ENCODE measurements at regions not wholly inside any gene's neighbourhood (a gene's known extent, or its start where the extent isn't known, plus 50 kb on each side); places are given as distances from the start of the nearest gene placed in this dataset.

GRCh38 chr16:65905331-65905730 lies 461.2 kb upstream of the CDH5 start:
- no peak overlapping the region for H3K9ac ChIP-seq (ENCODE audit: low read depth, low read length)
- dilution Hi-C loops (cut with HindIII; ENCODE audit: low sequenced_read_pairs, unreplicated experiment) (no loop called here), intact Hi-C loops (cut with micrococcal nuclease) (no loop called here), in situ Hi-C loops (cut with MboI; ENCODE audit: low sequenced_read_pairs) (no loop called here)
- WGBS, 2 experiments (ENCODE audit: extremely low coverage in 2 of 2, insufficient read length in 1 of 2), result no CpG with 5 or more reads among the region's 3 CpGs
- CTCF ChIA-PET, result no interaction called here
- H4K20me1 ChIP-seq (ENCODE audit: insufficient read depth, low read length), result no peaks in the 10 kb centered on the region
- TF ChIP-seq RAD21 (IDR thresholded peaks at IDR 0.05; ENCODE audit: low read length) (no peak), RFX5 (IDR thresholded peaks at IDR 0.05; ENCODE audit: low read depth, low read length) (no peak), MXI1 (IDR thresholded peaks at IDR 0.05; ENCODE audit: borderline replicate concordance, low read depth, low read length) (no peak), CHD1 (IDR thresholded peaks at IDR 0.05; ENCODE audit: low read depth, low read length) (no peak), POLR2A (IDR thresholded peaks at IDR 0.05; ENCODE audit: low read depth, low read length) (no peak), FOS (IDR thresholded peaks at IDR 0.05; ENCODE audit: low read depth, low read length) (no peak), NFE2L2 (IDR thresholded peaks at IDR 0.05; ENCODE audit: low read depth, low read length) (no peak), SMC3 (IDR thresholded peaks at IDR 0.05; ENCODE audit: low read depth, low read length) (no peak), MAFK (IDR thresholded peaks at IDR 0.05; ENCODE audit: low read depth, low read length) (no peak), RCOR1 (IDR thresholded peaks at IDR 0.05; ENCODE audit: insufficient replicate concordance, low read length) (no peak), BHLHE40 (IDR thresholded peaks at IDR 0.05; ENCODE audit: low read depth, low read length) (no peak), CEBPB (IDR thresholded peaks at IDR 0.05; ENCODE audit: low read depth, low read length) (no peak), MAZ (IDR thresholded peaks at IDR 0.05; ENCODE audit: borderline replicate concordance, low read depth, low read length) (no peak)
- TF ChIP-seq, protein P1, sequence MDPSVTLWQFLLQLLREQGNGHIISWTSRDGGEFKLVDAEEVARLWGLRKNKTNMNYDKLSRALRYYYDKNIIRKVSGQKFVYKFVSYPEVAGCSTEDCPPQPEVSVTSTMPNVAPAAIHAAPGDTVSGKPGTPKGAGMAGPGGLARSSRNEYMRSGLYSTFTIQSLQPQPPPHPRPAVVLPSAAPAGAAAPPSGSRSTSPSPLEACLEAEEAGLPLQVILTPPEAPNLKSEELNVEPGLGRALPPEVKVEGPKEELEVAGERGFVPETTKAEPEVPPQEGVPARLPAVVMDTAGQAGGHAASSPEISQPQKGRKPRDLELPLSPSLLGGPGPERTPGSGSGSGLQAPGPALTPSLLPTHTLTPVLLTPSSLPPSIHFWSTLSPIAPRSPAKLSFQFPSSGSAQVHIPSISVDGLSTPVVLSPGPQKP (IDR thresholded peaks at IDR 0.05; ENCODE audit: borderline replicate concordance, low read depth, low read length), result no peak
- TF ChIP-seq, protein P2, sequence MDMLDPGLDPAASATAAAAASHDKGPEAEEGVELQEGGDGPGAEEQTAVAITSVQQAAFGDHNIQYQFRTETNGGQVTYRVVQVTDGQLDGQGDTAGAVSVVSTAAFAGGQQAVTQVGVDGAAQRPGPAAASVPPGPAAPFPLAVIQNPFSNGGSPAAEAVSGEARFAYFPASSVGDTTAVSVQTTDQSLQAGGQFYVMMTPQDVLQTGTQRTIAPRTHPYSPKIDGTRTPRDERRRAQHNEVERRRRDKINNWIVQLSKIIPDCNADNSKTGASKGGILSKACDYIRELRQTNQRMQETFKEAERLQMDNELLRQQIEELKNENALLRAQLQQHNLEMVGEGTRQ (IDR thresholded peaks at IDR 0.05; ENCODE audit: low read depth, low read length), result no peak
- TF ChIP-seq, protein P3, sequence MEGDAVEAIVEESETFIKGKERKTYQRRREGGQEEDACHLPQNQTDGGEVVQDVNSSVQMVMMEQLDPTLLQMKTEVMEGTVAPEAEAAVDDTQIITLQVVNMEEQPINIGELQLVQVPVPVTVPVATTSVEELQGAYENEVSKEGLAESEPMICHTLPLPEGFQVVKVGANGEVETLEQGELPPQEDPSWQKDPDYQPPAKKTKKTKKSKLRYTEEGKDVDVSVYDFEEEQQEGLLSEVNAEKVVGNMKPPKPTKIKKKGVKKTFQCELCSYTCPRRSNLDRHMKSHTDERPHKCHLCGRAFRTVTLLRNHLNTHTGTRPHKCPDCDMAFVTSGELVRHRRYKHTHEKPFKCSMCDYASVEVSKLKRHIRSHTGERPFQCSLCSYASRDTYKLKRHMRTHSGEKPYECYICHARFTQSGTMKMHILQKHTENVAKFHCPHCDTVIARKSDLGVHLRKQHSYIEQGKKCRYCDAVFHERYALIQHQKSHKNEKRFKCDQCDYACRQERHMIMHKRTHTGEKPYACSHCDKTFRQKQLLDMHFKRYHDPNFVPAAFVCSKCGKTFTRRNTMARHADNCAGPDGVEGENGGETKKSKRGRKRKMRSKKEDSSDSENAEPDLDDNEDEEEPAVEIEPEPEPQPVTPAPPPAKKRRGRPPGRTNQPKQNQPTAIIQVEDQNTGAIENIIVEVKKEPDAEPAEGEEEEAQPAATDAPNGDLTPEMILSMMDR (conservative IDR thresholded peaks at IDR 0.05; ENCODE audit: low read depth, low read length), result no peak
- H3K36me3 ChIP-seq (ENCODE audit: control insufficient read depth, insufficient read depth, low read length), result no peaks in the 10 kb centered on the region
- H4K91ac ChIP-seq (ENCODE audit: insufficient read depth, low read depth, low read length), result no peak overlapping the region
- H3K23ac ChIP-seq (ENCODE audit: low read depth, low read length), result no peak overlapping the region
- H3K79me1 ChIP-seq (ENCODE audit: low read depth in 1 of 2, low read length in 2 of 2), result no peaks in the 10 kb centered on the region
- H2BK120ac ChIP-seq (ENCODE audit: low read depth, low read length), result no peak overlapping the region
- H3K9me3 ChIP-seq (ENCODE audit: control insufficient read depth, insufficient read depth, low read length), result no peaks in the 10 kb centered on the region
- H2AFZ ChIP-seq (replicated peaks; ENCODE audit: low read length, poor library complexity), result no peak overlapping the region
- no peak overlapping the region for H3K18ac ChIP-seq (ENCODE audit: low read depth, low read length)
- no peak for ATAC-seq (ENCODE audit: low read depth)
- no peak overlapping the region for H2BK15ac ChIP-seq (ENCODE audit: low read depth, low read length)
- H2BK5ac ChIP-seq (ENCODE audit: low read depth, low read length, poor library complexity, severe bottlenecking), result no peak overlapping the region
- no peak for DNase-seq
- no TSS peak for BruUV-seq (replicated peaks)
- no peak overlapping the region for H3K14ac ChIP-seq (replicated peaks; ENCODE audit: low read depth, low read length)
- no peaks in the 10 kb centered on the region for H3K4me1 ChIP-seq (ENCODE audit: control insufficient read depth, insufficient read depth, low read length)
- H2AK5ac ChIP-seq (ENCODE audit: low read depth, low read length), result no peak overlapping the region
- H3K4me2 ChIP-seq (ENCODE audit: low read depth, low read length), result no peak overlapping the region
- H3K56ac ChIP-seq (ENCODE audit: extremely low read depth, insufficient read depth, low read length), result no peak overlapping the region
- H3K27ac ChIP-seq (ENCODE audit: insufficient read depth, low read length), result no peak overlapping the region
- no peak overlapping the region for H3K4ac ChIP-seq (ENCODE audit: low read depth, low read length)
- H3K4me3 ChIP-seq (ENCODE audit: insufficient read depth, low read depth, low read length), result no peak overlapping the region
- H4K5ac ChIP-seq (ENCODE audit: low read depth, low read length), result no peak overlapping the region
- H3K9me1 ChIP-seq (ENCODE audit: insufficient read depth, low read length), result no peaks in the 10 kb centered on the region
- H4K8ac ChIP-seq (ENCODE audit: low read depth in 2 of 2, low read length in 2 of 2), result no peak overlapping the region
- POLR2A ChIA-PET (ENCODE audit: unreplicated experiment), result no interaction called here
- peaks cover 19% of the 10 kb centered on the region for H3K27me3 ChIP-seq (ENCODE audit: control insufficient read depth, insufficient read depth, low read length)
- no peak overlapping the region for H2AK9ac ChIP-seq (replicated peaks; ENCODE audit: low read depth, low read length, poor library complexity)
- no peak overlapping the region for H2BK20ac ChIP-seq (ENCODE audit: low read depth, low read length)
